IPS-NIHi11 (cell line): ENCODE measurements at regions not wholly inside any gene's neighbourhood (a gene's known extent, or its start where the extent isn't known, plus 50 kb on each side); places are given as distances from the start of the nearest gene placed in this dataset.

ENCODE experiments used
- DNase-seq: peaks from one replicate; pipeline ENCODE4 v3.0.0; 2012; ENCODE audit warnings: mixed read lengths, low spot score

DNA sequence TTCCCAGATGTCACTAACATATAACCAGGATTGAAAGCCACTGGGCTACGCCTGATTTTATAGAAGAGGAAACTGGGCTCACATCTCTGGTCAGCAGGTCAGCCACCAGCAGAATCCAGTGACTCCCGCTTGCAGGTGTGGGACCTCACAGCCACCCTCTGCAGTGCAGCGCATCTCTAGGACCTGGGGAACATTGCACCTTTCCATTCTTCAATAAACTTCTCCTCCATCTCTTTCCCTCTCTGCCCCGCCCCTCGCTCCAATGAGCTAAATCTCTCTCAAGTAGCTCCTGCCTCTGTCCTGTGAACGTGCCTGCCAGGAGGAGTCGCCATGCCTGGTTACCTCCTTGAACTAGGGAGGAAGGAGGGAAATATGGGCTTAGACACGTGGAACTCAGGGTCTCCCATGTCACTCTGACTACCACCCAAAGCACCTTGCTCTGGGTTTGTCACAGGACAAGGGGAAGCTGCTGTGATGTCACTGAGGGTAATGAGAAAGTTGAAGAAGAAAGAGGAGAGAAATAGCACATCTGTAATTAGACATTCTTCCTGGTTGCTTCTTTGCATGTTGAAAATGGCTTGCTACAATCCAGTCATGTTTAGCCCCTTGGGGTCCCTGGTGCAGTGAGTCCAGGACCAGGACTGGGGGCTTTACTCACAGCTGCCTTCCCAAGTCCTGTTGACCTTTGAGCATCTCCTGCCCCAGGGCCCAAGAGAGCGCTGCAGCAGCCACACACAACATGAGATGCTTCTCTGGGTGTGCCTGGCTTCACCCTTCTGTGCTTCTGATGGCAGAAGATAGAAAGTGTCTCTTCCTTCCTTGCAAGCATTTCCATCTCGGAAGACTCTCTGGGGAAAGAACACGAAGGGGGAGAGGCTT, 469.4 kb downstream of the PREX1 start:
- no peak for DNase-seq

DNA sequence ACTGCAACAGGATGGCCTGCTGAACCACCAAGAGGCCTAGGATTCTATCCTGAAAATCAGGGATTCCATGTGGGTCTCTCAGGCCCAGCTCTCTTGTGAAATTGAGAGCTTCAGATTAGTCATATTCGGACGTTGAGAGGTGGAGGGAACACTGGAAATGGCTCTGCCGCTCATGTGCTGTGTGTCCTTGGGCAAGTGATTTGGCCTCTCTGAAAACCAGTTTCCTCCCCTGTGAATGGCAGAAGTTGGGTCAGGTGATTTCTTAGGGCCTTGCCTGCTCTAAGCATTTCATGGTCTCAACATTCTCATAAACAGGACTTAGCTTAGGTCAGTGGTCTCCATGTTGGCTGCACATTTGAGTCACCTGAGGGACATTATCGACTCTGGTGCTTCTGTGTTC, 470.1 kb downstream of the PREX1 start:
- DNase-seq = no peak

- DNase-seq = no peak
These were observed 472.9 kb downstream of the PREX1 start for GRCh38 chr20:48354903-48355302.

DNA sequence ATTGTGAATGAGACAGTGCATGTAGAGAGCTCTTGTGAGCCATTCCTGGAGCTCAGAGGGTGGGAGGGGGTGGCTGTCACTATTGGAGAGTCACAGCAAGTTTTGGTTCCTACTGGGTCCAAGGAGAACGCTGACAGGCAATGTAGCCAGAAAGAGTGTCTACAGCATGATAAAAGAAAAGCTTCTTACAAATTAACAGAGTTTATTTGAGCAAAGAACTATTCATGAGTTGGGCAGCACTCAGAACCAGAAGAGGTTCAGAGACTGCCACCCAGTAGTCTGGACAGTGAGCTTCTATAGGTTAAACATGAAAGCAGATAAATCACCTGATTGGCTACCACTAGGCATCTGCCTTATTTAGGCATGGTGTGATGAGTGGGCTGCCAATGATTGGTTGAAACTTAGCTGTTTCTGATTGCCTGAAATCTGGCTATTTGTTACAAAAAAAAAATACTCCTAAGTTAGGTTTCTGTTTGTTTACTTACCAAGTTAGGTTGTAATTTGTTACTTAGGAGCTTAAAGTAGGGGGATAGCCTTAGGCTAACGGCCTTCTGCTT, 473.4 kb downstream of the PREX1 start:
- DNase-seq = no peak

GRCh38 chr20:48352628-48353027, 475.2 kb downstream of the PREX1 start:
- no peak for DNase-seq

GRCh38 chr20:48352042-48352441, 475.8 kb downstream of the PREX1 start:
- no peak for DNase-seq

DNA sequence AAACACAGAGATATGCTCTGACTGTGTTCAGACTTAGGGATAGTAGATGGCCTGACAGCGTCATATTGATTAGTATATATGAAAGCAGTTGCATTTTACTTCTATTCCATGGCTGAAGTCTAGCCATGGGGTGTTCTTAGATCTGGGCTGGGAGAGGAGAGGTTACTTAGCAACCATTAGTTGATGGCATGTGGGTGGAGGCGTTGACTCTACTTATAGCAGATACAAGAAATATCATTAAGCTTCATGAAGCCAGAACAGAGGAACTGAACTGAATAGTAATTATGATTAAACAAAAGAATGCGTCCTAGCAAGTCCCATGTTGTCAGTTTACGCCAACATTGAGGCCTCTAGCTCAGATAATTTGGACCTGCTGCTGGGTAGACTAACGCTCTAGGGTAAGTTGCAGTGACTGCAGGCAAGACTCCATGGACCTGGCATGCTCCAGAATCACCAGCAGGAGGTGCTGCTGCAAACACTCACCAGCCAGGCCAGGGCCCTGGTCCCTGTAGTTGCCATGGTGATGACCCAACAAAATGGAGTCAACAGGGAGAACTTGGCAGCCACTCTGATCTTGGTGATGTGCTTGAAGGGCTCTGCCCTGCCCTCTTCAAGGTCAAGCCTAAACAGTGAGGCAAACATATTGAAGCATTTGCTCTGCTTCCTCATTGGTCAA, 477.3 kb downstream of the PREX1 start:
- peak; percentile 83 for DNase-seq

DNA sequence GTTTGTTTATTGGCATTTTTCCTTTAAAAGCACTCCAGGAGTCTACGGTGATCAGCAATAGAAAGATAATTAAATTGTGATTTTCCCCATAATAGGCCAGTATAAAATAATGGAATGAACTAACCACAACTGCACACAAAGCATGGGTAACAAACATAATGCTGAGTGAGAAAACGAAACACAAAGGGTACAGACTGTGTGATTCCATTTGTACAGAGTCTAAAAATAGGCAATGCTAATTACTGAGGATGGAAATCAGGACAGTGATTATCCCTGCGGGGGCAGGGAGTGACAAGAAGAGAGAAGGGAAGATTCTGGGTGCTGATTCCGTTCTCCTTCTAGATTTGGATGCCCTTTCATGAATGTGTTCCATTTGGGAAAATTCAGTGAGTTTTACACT, 478.1 kb downstream of the PREX1 start:
- no peak for DNase-seq

DNA sequence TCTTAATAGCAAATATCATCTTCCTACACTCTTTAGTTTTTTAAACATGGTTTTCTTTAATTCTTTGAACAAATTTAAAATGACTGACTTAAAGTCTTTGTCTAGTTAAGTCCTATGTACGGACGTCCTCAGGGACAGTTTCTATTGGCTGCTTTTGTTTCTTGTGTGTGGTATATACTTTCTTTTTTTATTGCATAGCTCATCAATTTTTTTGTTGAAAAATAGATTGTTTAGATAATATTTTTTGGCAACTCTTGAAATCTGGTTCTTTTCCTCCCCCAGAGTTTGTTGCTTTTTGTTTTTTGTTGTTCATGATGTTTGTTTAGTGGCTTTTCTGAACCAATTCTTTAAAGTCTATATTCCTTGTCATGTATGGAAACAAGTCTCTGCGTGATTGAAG, 479.8 kb downstream of the PREX1 start:
- DNase-seq = no peak

DNA sequence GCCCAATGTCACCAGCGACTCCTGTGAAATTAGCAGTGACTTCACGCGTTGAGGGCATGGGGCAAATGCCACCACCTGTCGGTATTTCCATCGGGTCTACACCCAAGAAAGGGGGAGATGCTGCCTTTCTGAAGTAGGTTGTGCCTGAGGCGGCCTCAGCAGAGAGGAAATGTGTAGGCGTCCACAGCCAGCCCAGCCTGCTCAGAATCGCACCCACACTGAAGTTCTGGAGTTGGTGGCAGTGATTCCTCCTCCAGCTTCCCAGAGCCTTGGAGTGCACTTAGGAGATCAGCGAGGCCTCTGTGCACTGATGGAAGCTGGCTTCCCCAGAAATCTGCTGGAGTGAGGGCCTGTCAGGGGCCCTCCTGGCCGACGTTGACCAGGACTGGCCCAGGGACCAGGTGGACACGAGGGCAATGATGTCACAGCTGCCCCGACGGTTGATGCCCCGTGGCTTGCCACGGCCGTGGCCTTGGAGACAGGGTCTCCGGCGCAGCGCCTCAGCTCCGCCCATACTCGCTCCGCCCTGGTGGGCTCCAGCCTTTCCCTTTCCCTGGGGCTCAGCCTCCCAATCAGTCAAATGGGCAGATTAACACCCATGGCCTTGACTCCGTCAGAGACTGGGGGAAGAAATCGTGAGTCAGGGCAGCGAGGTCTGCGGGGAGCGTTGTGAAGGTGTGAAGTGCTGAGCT, 484.8 kb downstream of the PREX1 start:
- DNase-seq = no peak

- no peak for DNase-seq
These were observed 486.9 kb downstream of the PREX1 start for GRCh38 chr20:48340883-48341281.

DNA sequence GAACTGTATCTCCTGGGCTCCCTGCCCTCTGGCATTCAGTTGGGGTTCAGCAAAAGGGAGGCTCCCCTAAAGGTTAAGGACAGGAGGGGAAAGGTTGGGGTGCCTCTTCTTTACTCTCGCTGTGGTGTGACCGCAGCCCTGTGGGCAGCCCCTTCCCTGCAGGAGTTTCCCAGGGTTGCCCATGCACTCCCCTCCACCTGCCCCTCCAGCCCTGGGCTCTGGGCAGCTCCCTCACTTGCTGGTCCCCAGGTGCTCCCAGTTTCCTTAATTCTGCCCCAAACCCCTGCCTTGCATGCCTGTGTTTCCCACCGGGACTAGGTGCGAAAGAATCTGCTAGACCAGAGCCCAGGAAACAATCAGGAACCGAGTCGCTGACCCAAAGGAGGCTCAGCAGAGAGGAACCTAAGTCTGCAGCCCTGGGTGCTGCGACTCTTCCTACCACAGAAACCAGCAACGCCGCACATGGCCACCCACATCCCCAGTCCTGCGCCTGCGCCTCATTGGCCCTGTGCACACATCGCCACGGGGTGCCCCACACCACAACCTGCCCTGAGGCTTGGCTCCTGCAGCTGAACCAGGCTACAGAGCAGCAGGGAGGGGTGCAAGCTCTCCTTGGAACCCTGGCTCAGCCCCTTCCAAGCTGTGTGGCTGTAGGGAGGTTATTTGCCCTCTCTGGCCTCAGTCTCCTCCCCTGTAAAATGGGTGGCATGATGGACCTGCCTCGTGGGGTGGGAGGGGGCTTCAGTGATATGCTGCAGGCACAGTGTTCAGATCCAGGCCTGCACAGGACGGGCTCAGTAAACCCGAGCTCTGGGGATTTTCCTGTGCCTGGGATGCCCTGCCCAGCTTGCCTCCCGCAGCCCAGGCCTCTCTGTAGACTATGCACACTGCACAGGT, 487.6 kb downstream of the PREX1 start:
- DNase-seq = no peak

- DNase-seq = no peak
These were observed 488.4 kb downstream of the PREX1 start for GRCh38 chr20:48339190-48339985.

GRCh38 chr20:48338717-48339116, 489.1 kb downstream of the PREX1 start:
- no peak for DNase-seq

DNA sequence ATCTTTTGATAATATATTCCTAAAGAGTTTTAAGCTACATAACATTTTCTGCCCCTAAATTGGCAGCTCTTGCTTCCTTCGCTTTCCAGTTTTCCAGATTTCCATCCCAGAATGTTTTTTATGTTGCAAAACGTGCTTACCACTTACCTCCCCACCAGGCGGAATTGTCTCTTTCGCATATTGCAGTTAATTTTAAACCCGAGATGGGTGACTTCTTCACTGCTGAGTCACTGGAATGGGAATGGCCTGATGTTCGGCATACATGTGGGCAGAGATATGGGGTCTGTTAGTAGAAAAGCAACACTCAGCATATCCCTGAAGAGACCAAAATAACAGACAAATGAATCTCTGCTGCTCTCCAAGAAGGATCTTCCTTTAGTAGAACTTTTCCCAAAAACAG, 491.2 kb downstream of the PREX1 start:
- DNase-seq = no peak

DNA sequence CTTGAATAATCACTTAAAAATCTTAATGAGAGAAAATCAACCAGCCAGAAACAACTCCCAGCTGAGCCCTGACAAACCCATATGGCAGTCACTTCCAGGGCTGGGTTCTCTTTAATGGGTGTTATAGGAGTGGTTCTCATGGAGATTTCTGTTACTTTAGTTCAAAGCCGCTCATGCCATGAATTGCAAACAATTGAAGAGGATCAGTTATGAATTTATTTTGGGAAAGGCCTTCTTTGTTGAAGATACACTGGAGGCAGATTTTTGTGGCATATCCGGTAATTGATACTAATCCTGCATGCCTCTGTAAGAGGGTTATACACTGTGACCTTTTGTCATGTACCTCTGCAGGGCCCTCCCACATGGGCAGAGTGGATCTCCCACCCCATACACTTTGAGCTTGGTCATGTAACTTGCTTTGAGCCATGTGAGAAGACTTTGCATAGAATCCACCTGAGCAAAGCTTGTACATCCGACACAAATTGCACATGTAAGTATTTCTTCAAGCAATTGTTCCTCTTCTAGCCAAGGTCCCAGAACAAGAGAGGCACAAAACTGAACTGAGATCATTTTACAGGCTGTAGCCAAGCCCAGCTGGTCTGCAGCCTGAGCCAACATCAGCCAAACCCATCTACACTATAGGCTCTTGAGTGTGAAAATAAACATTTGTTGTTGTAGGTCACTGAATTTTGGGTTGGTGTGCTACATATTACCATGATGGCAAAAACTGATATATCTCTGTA, 492.3 kb downstream of the PREX1 start:
- no peak for DNase-seq

GRCh38 chr20:48333707-48334106, 494.1 kb downstream of the PREX1 start:
- no peak for DNase-seq

DNA sequence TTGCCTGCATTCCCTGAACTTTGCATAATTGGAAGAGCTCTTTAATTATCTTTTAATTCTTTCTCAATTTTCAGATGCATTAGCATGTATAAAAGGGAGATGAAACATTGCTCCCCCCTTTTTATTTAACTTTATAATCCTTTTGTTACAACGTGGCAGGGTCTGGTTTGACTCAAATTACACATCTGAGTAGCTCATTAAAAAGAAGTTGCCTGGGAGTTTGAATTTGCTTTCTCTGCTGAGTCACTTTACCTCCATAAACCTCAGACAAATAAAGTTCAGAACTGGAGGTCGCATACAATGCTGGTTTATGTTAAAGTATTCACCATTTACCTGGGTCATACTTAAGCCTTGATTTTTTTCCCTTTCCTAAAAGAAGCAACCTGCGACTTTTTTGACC, 495.2 kb downstream of the PREX1 start:
- DNase-seq = no peak

DNA sequence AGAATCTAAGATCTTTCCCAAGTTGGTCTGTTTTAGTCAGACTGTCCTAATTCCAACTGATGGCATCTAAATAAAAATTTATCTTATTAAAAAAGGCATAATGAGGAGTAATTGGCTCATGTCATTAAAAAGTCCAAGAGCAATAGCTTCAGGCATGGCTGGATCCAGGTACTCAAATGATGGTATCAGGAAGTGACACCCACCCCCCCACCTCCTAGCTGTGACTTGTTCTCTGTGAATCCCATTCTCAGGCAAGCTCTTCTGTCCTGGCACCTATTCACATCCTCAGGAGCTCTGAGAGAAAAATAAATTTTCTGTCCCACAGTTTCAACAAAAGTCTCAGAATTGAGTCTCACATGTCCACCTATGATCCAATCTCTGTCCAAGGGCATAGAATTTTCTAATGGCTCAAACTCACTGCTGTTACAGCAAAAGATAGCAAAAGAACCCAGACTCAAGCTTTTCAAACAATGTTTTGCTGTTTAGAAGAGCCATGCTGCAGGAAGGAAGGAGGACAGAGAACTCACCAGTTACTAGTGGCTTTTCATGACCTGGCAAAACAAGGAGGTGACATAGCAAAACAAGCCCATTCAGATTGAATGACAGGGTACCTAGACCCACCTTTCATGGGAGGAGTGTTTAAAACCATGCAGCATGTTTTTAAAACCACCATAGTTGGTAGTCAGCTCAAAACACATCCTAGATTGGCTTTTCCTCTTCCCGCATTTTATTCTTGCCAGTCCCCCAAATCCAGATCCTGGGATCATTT, 496.1 kb downstream of the PREX1 start:
- DNase-seq = no peak
